GM19238 (cell line): ENCODE measurements at regions not wholly inside any gene's neighbourhood (a gene's known extent, or its start where the extent isn't known, plus 50 kb on each side); places are given as distances from the start of the nearest gene placed in this dataset.

Source experiments
- DNase-seq: peaks from one replicate; pipeline ENCODE4 v3.0.0; 2011; ENCODE audit warnings: low spot score; ENCODE audit not compliant: insufficient read length

DNA sequence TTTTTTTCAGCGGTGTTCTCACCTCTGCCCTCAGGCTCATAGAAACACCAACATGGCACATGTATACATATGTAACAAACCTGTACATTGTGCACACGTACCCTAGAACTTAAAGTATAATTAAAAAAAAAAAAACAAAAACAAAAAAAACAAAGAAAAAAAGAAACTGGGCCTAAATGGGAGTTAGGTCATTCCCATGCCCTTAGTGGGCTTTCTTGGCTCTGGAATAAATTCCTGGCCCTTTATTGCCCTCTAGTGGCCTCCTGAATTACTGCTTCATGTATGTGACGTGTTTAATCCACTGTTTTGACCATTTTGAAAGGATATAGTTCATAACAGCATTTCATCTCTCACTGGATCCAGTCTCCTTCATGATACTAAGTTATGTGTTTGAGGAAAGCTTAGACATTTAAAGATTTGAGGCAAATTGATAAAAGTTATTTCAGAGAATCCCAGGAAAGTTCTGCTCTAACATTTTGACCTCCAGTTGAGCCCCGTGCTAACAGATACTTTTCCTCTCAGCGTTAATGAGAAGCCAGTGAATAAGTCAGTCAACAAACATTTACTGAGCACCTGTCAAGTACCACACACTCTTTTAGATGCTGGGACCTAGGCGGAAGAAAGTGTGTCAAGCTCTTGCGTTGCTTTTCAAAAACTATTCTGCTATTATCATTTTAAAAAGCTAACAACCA lies 54.7 kb upstream of the SYPL1 start:
- DNase-seq: no peak

- DNase-seq: no peak
These were observed 53.2 kb upstream of the SYPL1 start for GRCh38 chr7:106165337-106165736.

GRCh38 chr7:106163257-106163656 lies 51.1 kb upstream of the SYPL1 start:
- DNase-seq: no peak
